Loucy (cell line): ENCODE measurements at regions not wholly inside any gene's neighbourhood (a gene's known extent, or its start where the extent isn't known, plus 50 kb on each side); places are given as distances from the start of the nearest gene placed in this dataset.

Experiments
- CTCF ChIP-seq: fragments of 200-600 bp; sonication (generic); conservative IDR thresholded peaks from 2 replicates; pipeline ENCODE4 v1.5.1; 2014; ENCODE audit warnings: mild to moderate bottlenecking, antibody characterized with exemption, low read length
- EZH2phosphoT487 ChIP-seq: fragments of 200-600 bp; IDR thresholded peaks from 2 replicates; pipeline ENCODE4 v1.6.1; 2018; ENCODE audit warnings: antibody characterized with exemption, mild to moderate bottlenecking, moderate library complexity, borderline replicate concordance

- TF ChIP-seq CTCF: no peak
- no peak for TF ChIP-seq EZH2phosphoT487
These were observed 65.7 kb upstream of the FERD3L start for GRCh38 chr7:19210893-19211413.
